ENCODE measurements at regions not wholly inside any gene's neighbourhood (a gene's known extent, or its start where the extent isn't known, plus 50 kb on each side); places are given as distances from the start of the nearest gene placed in this dataset.
A peak's percentile ranks its signal among the peaks of the same experiment; 100 is the strongest.

GRCh38 chr18:34657860-34658500 is 52.1 kb upstream of the DTNA start:
- H3K4me3 ChIP-seq (ENCODE audit: low read length in 2 of 2): no peak overlapping the region
- H3K23ac ChIP-seq (ENCODE audit: low read depth, low read length, poor library complexity): no peak overlapping the region
- no peak overlapping the region for H3K18ac ChIP-seq (ENCODE audit: low read length)
- no peak overlapping the region for H4K91ac ChIP-seq (ENCODE audit: low read depth, low read length, poor library complexity)
- no peaks in the 10 kb centered on the region for H3K9me3 ChIP-seq (replicated peaks in 1 of 2; ENCODE audit: control insufficient read depth in 2 of 2, insufficient read depth in 1 of 2, low read depth in 1 of 2, low read length in 2 of 2)
- H3K4me2 ChIP-seq (ENCODE audit: insufficient read depth, low read length, poor library complexity, severe bottlenecking): no peak overlapping the region
- no peak overlapping the region for H2BK15ac ChIP-seq (ENCODE audit: low read length)
- H3K79me1 ChIP-seq (ENCODE audit: low read depth, low read length): no peaks in the 10 kb centered on the region
- H3K4ac ChIP-seq (ENCODE audit: low read length): no peak overlapping the region
- peak overlapping the region; percentile 33 for H2AFZ ChIP-seq (ENCODE audit: low read length)
- H4K8ac ChIP-seq (ENCODE audit: low read depth, low read length): no peak overlapping the region
- H2BK12ac ChIP-seq (ENCODE audit: low read length): no peak overlapping the region
- H2AK5ac ChIP-seq (ENCODE audit: low read depth, low read length): no peak overlapping the region
- H3K9ac ChIP-seq (ENCODE audit: low read depth, low read length, poor library complexity): no peak overlapping the region
- no peak overlapping the region for H2BK5ac ChIP-seq (ENCODE audit: low read length)
- H2BK120ac ChIP-seq (ENCODE audit: low read depth, low read length): no peak overlapping the region
- H3K27ac ChIP-seq (replicated peaks; ENCODE audit: low read length): no peak overlapping the region
- H3K4me1 ChIP-seq (ENCODE audit: control insufficient read depth in 2 of 2, insufficient read depth in 1 of 2, low read depth in 1 of 2, low read length in 2 of 2): peaks cover 12 to 14% of the 10 kb centered on the region in 2 donors
- no peaks in the 10 kb centered on the region for H3K27me3 ChIP-seq (ENCODE audit: control insufficient read depth in 3 of 3, insufficient read depth in 3 of 3, low read depth in 1 of 3, low read length in 3 of 3)
- DNase-seq (ENCODE audit: low spot score): no peak
- no CpG with 5 or more reads among the region's 4 CpGs for WGBS, 2 donors (ENCODE audit: extremely low coverage in 2 of 2, insufficient read length in 2 of 2, insufficient replicate concordance in 1 of 2)
- H3K36me3 ChIP-seq (replicated peaks in 1 of 2; ENCODE audit: control insufficient read depth in 2 of 2, insufficient read depth in 2 of 2, low read length in 2 of 2): no peaks in the 10 kb centered on the region
- no peak overlapping the region for H3K14ac ChIP-seq (ENCODE audit: low read length)

DNA sequence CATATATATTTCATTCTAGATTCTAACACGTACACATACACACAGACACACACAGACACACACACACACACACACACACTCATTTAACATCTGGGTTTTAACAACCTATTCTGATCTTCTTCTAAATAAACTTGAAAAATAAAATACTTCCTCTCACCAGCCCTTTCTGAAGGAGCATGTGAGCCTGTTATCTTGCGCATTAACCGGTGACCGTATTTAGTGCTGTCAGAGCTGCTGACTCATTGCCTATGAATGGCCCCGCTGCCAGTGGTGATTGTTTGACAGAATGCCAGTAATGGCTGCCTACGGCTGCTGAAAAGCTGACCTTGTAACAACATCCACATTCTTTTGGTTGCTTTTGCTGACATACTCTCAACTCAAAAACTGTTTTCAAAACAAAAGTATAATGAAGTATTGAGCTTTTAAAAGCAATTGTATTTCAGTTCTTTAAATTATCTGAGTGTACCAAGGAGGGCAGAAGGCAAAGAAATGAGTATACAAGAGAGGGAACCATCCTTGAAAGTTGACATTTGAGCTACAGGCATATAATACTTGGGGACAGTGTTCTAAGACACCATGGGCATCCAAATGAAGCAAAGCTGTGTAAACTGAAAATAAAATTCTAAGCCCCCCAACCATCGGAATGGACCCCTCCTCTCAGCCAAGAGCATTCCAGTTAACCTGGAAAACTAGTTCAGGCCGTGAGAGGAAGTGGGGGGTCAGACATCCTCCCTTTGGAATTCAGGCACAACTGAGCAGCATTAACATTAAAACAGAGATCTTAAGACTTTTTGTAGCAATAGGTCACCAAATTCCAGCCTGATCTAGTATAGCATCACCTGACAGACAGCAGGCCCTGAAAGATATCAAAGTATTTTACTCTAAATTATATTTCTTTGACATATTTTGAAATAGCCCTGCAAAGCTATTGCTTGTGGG is 50.2 kb upstream of the DTNA start:
- Histone ChIP-seq H3K27me3 (ENCODE audit: control insufficient read depth in 3 of 3, insufficient read depth in 3 of 3, low read depth in 1 of 3, low read length in 3 of 3) (no peaks in the 10 kb centered on the region), H3K4me1 (ENCODE audit: control insufficient read depth in 2 of 2, insufficient read depth in 1 of 2, low read depth in 1 of 2, low read length in 2 of 2) (peaks cover 12 to 14% of the 10 kb centered on the region in 2 donors), H2BK120ac (ENCODE audit: low read depth, low read length) (no peak overlapping the region), H3K14ac (ENCODE audit: low read length) (no peak overlapping the region), H4K8ac (ENCODE audit: low read depth, low read length) (no peak overlapping the region), H3K9me3 (replicated peaks in 1 of 2; ENCODE audit: control insufficient read depth in 2 of 2, insufficient read depth in 1 of 2, low read depth in 1 of 2, low read length in 2 of 2) (no peaks in the 10 kb centered on the region), H3K23ac (ENCODE audit: low read depth, low read length, poor library complexity) (no peak overlapping the region), H3K18ac (ENCODE audit: low read length) (no peak overlapping the region), H4K91ac (ENCODE audit: low read depth, low read length, poor library complexity) (no peak overlapping the region), H2AK5ac (ENCODE audit: low read depth, low read length) (no peak overlapping the region), H3K27ac (replicated peaks; ENCODE audit: low read length) (peak overlapping the region; percentile 39), H2BK5ac (ENCODE audit: low read length) (no peak overlapping the region), H2BK15ac (ENCODE audit: low read length) (no peak overlapping the region), H3K9ac (ENCODE audit: low read depth, low read length, poor library complexity) (no peak overlapping the region), H2AFZ (ENCODE audit: low read length) (peak overlapping the region; percentile 75), H2BK12ac (ENCODE audit: low read length) (no peak overlapping the region), H3K36me3 (replicated peaks in 1 of 2; ENCODE audit: control insufficient read depth in 2 of 2, insufficient read depth in 2 of 2, low read length in 2 of 2) (no peaks in the 10 kb centered on the region), H3K4ac (ENCODE audit: low read length) (no peak overlapping the region), H3K4me3 (ENCODE audit: low read length in 2 of 2) (peak overlapping the region in 1 of 2 donors; percentile 10), H3K4me2 (ENCODE audit: insufficient read depth, low read length, poor library complexity, severe bottlenecking) (no peak overlapping the region), H3K79me1 (ENCODE audit: low read depth, low read length) (no peaks in the 10 kb centered on the region)
- no CpG with 5 or more reads among the region's 8 CpGs for whole genome bisulfite sequencing, 2 donors (ENCODE audit: extremely low coverage in 2 of 2, insufficient read length in 2 of 2, insufficient replicate concordance in 1 of 2)
- DNase-seq (ENCODE audit: low spot score): peak; percentile 57

Measured in neuronal stem cell (in vitro differentiated cells).